ENCODE measurements at regions not wholly inside any gene's neighbourhood (a gene's known extent, or its start where the extent isn't known, plus 50 kb on each side); places are given as distances from the start of the nearest gene placed in this dataset.
"Not testable (repeated sequence)": the region's sequence is repeated elsewhere in the genome, so short reads cannot be mapped to it uniquely, and the experiment has no call there.

DNA sequence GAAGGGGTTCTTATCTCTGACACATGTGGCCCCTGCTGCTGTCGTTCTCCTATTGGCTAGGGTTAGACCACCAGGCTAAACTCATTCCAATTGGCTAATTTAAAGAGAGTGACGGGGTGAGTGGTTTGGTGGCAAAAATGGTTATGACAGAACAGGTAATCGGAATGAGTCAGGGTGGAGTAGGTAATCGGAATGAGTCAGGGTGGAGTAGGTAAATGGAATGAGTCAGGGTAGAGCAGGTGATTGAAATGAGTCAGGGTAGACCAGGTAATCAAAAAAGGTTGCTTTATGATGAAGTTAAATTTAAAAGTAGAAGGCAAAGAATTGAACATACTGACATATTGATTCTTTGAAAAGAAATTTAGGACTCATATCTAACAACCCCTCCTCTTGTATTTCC, 626.2 kb upstream of the CNTN5 start:
- not testable (repeated sequence) for H3K27ac Mint-ChIP-seq, H3K9me3 Mint-ChIP-seq, H3K4me3 Mint-ChIP-seq, H3K4me1 Mint-ChIP-seq, H3K27me3 Mint-ChIP-seq, DNase-seq, H3K36me3 Mint-ChIP-seq

DNA sequence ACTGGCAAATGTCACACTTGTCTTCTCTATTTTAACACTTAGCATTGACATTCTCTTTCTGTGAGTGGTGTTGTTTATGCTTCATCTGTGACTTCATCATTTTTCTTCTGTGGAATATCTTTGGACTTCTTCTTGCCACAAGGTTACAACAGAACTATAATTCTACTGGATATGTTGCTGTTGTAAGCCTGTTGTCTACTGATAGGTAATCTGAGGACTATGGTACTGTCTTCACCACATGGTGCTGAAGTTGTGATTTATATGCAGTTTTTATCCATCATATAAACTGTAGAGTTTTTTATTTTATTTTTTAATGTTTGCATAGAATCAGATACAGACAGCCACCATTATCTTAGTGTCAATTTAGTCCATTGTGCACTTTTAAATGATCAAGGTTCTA, 622.2 kb upstream of the CNTN5 start:
- H3K4me3 Mint-ChIP-seq: no peak overlapping the region
- H3K36me3 Mint-ChIP-seq: no peaks in the 10 kb centered on the region
- no peaks in the 10 kb centered on the region for H3K4me1 Mint-ChIP-seq
- no peak overlapping the region for H3K27ac Mint-ChIP-seq
- no peak for DNase-seq
- H3K9me3 Mint-ChIP-seq: peaks cover 2% of the 10 kb centered on the region
- H3K27me3 Mint-ChIP-seq: no peaks in the 10 kb centered on the region

DNA sequence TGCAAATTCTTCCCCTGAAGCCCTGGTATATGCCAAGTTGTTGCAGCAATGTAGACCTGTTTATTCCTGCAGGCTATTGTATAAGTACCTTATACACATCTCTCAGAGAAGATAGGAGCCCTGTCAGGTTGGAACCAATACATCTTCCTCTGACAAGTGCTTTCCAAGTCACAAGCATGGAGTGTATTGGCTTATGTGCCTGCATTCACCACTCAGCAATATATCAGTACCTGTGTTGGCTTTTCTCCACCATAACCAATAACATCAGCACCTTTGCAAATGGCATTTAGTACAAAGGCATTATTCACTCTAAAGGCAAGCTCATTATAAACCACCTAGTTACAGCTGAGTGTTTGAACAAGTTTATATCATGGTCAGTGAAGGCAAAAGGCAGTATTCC, 611.7 kb upstream of the CNTN5 start:
- Mint-ChIP-seq H3K27me3 (no peaks in the 10 kb centered on the region), H3K4me3 (no peak overlapping the region), H3K9me3 (peaks cover 1% of the 10 kb centered on the region), H3K36me3 (no peaks in the 10 kb centered on the region), H3K27ac (no peak overlapping the region), H3K4me1 (no peaks in the 10 kb centered on the region)
- no peak for DNase-seq

DNA sequence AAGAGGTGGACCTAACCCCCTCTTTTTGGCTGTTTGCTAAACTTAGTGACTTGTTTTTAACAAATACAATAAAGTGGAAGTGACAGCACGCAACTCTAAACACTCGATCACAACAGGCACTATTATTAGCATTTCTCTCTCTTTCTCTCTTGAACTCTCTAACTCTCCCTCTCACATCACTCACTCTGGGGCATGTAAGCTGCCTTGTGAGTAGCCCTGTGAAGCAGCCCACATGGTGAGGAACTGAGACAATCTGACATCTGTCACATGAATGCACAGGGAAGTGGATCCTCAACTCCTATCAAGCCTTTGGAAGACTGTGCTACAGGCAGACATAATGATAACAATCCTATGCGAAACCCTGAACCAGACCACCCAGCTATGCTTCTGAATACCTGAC, 609.0 kb upstream of the CNTN5 start:
- Mint-ChIP-seq H3K27me3 (no peaks in the 10 kb centered on the region), H3K4me1 (no peaks in the 10 kb centered on the region), H3K4me3 (no peak overlapping the region), H3K9me3 (peaks cover 1% of the 10 kb centered on the region), H3K36me3 (no peaks in the 10 kb centered on the region), H3K27ac (no peak overlapping the region)
- DNase-seq: no peak

DNA sequence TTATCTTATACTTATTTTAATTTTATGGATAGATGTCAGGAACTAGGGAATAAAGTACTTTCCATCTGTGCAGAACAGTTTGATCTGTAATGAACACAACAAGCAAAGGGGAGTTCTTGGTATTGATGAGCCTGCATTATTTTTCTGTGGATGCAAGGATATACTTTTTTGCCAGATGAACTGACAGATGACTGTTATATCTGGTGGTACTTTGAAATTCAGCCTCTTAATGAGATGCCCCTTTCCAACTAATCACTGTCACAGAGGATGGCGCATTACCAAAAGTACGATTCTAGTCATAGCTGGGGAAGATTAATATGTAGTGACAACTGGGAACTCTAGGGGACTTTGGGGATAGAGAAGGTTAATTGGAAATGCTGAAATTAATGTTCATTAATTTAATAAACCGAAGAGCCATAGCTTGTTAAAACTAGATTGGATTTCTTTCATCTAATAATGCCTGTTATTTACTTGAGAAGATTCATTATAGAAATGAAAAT, 603.4 kb upstream of the CNTN5 start:
- H3K4me3 Mint-ChIP-seq: no peak overlapping the region
- DNase-seq: no peak
- peaks cover 1% of the 10 kb centered on the region for H3K9me3 Mint-ChIP-seq
- H3K36me3 Mint-ChIP-seq: no peaks in the 10 kb centered on the region
- no peak overlapping the region for H3K27ac Mint-ChIP-seq
- no peaks in the 10 kb centered on the region for H3K27me3 Mint-ChIP-seq
- H3K4me1 Mint-ChIP-seq: no peaks in the 10 kb centered on the region

DNA sequence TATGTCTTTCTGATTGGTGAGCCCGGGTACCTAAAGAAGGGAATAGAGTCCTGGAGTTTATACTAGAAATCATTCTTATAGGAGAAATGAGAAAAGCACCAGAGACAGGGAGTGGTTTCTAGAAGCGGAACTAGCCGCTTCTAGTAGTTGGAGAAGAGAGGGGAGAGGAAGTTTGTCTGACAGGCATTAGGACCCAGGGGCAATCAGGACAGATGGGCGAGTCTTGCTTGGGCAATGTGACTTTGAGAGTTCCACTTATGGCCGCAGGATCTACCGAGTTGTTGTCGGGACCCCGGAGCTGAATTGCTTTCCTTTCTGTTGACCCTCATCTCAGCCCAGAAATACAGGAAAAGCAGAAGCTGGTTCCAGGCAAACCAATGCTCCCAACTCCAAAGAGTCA, 596.8 kb upstream of the CNTN5 start:
- Mint-ChIP-seq H3K4me1 (no peaks in the 10 kb centered on the region), H3K27ac (no peak overlapping the region), H3K4me3 (no peak overlapping the region), H3K36me3 (no peaks in the 10 kb centered on the region), H3K27me3 (no peaks in the 10 kb centered on the region), H3K9me3 (peaks cover 9% of the 10 kb centered on the region)
- DNase-seq: no peak

DNA sequence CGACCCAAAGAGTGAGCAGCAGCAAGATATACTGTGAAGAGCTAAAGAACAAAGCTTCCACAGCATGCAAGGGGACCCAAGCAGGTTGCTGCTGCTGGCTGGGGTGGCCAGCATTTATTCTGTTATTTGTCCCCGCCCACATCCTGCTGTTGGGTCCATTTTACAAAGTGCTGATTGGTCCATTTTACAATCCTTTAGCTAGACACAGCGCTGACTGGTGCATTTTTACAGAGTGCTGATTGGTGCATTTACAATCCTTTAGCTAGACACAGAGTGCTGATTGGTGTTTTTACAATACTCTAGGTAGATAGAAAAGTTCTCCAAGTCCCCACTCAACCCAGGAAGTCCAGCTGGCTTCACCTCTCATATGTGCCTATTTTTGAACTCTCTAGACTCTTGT, 596.0 kb upstream of the CNTN5 start:
- not testable (repeated sequence) for H3K4me3 Mint-ChIP-seq, H3K4me1 Mint-ChIP-seq, H3K27ac Mint-ChIP-seq, H3K36me3 Mint-ChIP-seq, H3K27me3 Mint-ChIP-seq, DNase-seq
- H3K9me3 Mint-ChIP-seq: peaks cover 14% of the 10 kb centered on the region

DNA sequence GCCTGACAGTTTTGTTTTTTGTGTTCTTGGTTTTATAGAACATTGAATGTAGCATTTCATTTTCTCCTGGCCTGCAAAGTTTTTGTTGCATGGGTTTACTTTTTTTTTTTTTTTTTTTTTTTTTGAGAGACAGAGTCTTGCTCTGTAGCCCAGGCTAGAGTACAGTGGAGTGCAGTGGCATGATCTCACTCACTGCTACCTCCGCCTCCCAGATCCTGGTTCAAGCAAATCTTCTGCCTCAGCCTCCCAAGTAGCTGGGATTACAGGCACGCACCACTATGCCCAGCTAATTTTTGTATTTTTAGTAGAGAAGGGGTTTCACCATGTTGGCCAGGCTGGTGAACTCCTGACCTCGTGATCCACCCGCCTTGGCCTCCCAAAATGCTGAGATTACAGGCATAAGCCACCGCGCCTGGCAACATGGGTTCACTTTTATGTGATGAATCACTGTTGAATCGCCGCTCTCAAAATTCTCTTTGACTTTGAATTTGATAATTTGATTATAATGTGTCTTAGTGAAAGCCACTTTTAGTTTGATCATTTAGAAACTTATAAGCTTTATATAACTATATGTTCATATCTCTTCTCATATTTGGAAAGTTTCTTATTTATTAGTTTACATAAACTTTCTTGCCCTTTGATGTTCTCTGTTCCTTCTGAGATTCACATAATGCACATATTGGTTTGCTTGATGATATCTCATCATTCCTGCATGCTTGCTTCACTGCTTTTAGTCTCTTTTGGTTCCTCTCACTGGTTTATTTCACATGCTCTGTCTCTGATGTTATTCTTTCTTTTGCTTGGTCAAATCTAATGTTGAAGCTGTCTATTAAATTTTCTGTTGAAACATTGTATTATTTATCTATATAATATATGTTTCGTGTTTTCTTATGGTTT, 589.0 kb upstream of the CNTN5 start:
- Mint-ChIP-seq H3K36me3 (no peaks in the 10 kb centered on the region), H3K4me1 (no peaks in the 10 kb centered on the region), H3K9me3 (peaks cover 19% of the 10 kb centered on the region), H3K27ac (no peak overlapping the region), H3K27me3 (no peaks in the 10 kb centered on the region), H3K4me3 (no peak overlapping the region)
- no peak for DNase-seq

DNA sequence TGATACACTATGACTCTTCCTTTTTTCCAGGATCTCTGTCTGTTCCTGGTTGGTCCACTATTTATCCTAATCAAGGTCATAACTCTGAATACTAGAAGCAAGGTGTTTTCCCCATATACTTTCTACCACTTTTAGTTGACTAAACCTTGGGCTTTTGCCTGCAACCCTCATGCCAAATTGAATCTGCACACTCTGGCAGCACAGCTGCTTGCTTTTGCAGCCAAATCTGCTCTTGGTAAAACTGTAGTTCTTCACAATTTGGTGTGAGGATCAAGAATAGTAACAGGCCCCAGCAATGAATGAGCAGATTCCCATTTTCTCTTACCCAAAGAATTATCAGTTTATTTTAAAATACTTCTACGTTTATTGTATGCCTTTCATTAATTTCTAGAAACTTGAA, 586.5 kb upstream of the CNTN5 start:
- Mint-ChIP-seq H3K36me3 (no peaks in the 10 kb centered on the region), H3K27ac (no peak overlapping the region), H3K4me1 (no peaks in the 10 kb centered on the region), H3K27me3 (no peaks in the 10 kb centered on the region), H3K9me3 (peaks cover 13% of the 10 kb centered on the region), H3K4me3 (no peak overlapping the region)
- no peak for DNase-seq

DNA sequence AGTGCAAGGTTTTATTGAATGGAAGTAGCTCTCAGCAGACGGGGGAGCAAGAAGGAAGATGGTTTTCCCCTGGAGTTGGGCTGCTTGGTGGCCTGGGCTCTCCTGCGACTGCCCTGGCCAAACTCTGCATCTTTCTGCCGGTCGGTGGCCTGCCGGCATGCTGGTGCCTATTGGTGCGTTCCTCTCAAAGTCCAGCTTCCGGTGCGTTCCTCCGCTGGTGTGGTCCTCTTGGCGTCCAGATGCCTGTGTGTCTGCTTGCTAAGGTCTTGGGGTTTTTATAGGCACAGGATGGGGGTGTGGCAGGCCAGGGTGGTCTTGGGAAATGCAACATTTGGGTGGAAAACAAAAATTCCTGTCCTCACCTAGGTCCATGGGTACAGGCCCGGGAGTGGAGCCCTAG, 567.4 kb upstream of the CNTN5 start:
- H3K4me3 Mint-ChIP-seq: no peak overlapping the region
- H3K27me3 Mint-ChIP-seq: no peaks in the 10 kb centered on the region
- H3K36me3 Mint-ChIP-seq: no peaks in the 10 kb centered on the region
- H3K9me3 Mint-ChIP-seq: no peaks in the 10 kb centered on the region
- no peak overlapping the region for H3K27ac Mint-ChIP-seq
- no peak for DNase-seq
- no peaks in the 10 kb centered on the region for H3K4me1 Mint-ChIP-seq

DNA sequence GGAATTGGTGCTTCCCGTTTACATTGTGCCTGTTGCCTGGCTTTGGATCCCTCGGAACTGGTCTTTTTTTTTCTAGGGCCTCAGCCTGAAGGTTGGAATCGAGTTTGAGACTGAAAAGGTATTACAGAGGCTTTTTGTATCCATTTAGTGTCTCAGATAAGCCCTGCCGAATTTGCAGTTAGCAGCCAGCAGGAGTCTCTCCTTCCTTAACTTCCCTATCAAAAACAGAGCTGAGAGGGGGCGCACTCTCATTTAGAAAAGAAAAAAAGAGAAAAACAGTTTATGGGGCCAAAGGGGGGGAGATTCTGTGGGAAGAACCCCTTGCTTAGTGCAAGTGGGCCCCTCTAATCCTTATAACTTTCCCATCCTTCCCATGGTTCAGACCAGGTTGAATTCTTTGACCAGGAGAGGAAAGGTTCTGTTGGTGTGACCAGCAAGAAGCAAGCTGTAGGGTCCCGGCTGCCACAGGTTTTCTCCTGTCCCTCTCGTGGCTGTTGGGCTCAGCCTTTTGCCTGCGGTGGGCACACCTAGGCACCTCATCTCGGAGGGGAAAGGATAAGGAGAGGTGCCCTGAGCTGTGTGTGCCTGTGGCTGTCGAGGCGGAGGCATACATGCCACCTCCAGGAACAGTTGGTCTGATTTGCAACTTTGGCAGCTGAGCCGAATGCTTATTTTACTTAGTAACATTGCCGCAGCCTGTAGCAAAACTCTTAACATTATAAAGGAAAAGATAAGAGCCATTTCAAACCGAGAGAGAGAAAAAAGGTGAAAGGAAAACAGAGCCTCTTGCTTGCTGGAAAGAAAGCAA, 565.0 kb upstream of the CNTN5 start:
- Mint-ChIP-seq H3K27me3 (no peaks in the 10 kb centered on the region), H3K27ac (no peak overlapping the region), H3K36me3 (no peaks in the 10 kb centered on the region), H3K4me1 (no peaks in the 10 kb centered on the region), H3K9me3 (no peaks in the 10 kb centered on the region), H3K4me3 (no peak overlapping the region)
- no peak for DNase-seq

DNA sequence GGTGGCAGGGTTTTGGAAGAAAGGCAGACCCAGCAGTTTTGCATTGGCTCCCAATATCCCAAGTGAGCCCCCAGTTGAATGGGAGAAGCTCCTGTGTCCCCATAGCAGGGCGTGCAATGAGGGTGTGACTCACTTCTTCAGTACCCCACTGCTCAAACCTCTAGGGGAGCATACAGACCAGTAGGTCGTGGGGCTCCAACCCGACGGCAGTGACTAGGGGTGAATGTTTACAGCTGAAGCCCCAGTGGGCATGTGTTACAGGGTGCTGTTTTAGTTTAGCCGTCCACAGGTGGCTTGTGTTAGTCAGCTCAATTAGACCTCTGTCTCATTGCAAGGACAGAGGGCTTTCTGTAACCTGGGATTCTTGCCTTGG, 564.5 kb upstream of the CNTN5 start:
- Mint-ChIP-seq H3K9me3 (peaks cover 3% of the 10 kb centered on the region), H3K4me3 (no peak overlapping the region), H3K27me3 (no peaks in the 10 kb centered on the region), H3K4me1 (no peaks in the 10 kb centered on the region), H3K36me3 (no peaks in the 10 kb centered on the region), H3K27ac (no peak overlapping the region)
- DNase-seq: no peak

DNA sequence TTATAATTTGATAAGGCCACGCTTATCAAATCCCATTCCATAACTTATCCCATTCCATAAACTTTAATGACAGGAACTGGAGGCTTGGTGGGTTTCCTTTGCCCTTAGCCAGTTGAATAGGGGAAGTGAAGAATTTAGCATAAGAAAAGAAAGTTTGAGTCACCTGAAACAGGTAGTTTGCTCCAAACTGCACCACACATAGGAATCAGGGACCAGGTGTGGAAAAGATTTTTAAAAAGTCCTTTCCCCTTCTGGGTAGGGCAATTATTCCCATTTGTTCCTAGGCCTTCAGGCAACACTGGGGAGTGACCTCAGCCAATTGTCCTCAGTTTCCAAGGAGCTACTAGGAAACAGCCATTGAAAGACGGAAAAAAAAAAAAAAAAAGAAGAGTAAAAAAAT, 525.7 kb upstream of the CNTN5 start:
- Mint-ChIP-seq H3K9me3 (no peaks in the 10 kb centered on the region), H3K27me3 (no peaks in the 10 kb centered on the region), H3K27ac (no peak overlapping the region), H3K36me3 (no peaks in the 10 kb centered on the region), H3K4me3 (no peak overlapping the region), H3K4me1 (no peaks in the 10 kb centered on the region)
- DNase-seq: no peak

DNA sequence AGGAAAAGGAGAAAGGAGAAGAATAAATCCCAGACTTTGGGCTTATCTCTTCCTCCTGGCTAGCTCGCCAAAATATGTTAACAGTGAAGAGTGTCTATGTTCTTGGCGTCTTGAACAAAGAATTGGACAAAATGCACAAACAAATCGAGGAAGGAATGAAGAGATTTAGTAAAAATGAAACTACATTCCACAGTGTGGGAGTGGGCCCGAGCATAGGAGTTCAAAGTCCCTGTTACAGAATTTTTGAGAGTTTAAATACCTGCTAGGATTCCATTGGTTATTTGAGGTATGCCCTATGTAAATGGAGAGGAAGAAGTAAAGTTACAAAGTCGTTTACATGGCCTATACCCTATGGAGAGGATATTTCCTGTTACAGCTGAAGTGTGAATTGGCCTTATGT, 525.1 kb upstream of the CNTN5 start:
- Mint-ChIP-seq H3K9me3 (no peaks in the 10 kb centered on the region), H3K36me3 (no peaks in the 10 kb centered on the region), H3K4me3 (no peak overlapping the region), H3K4me1 (no peaks in the 10 kb centered on the region), H3K27ac (no peak overlapping the region), H3K27me3 (no peaks in the 10 kb centered on the region)
- DNase-seq: no peak

DNA sequence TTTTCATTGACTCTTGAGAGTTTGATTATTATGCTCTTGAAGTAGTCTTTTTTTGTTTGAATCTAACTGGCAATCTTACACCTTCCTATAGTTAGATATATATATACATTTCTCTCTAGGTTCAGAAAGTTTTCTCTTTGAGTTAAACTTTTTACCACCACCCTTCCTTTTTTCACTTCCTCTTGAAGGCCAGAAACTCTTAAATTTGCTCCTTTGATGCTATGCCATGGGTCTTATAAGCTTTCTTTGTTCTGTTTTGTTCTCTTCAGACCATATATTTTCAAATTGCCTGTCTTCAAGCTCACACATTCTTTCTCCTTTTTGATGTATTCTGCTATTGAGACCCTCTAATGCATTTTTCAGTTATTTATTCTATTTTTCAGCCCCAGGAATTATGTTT, 513.5 kb upstream of the CNTN5 start:
- Mint-ChIP-seq H3K27me3 (no peaks in the 10 kb centered on the region), H3K4me3 (no peak overlapping the region), H3K27ac (no peak overlapping the region), H3K36me3 (no peaks in the 10 kb centered on the region), H3K9me3 (peaks cover 17% of the 10 kb centered on the region), H3K4me1 (no peaks in the 10 kb centered on the region)
- no peak for DNase-seq

DNA sequence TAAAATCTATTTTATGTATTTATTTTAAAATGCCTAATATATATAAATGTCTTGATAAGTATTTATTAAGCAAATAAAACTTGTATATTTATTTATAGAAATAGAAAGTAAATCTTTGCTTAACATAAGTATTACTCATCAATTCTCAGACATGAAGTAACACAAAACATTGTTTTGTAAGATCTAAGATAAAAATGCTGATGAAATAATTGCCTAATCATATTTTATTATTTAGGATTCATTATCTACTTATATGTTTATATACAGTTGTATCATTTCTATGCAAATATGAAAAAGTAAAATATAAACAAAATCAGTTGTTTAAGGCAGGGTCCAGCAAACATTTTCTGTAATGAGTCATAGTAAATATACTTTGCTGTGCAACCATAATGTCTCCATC, 507.8 kb upstream of the CNTN5 start:
- peaks cover 8% of the 10 kb centered on the region for H3K9me3 Mint-ChIP-seq
- H3K27ac Mint-ChIP-seq: no peak overlapping the region

More for the DNA sequence above, 507.8 kb upstream of the CNTN5 start:
- Mint-ChIP-seq H3K36me3 (no peaks in the 10 kb centered on the region), H3K4me1 (no peaks in the 10 kb centered on the region), H3K27me3 (no peaks in the 10 kb centered on the region), H3K4me3 (no peak overlapping the region)
- no peak for DNase-seq
